GM12874 (cell line): ENCODE measurements at regions not wholly inside any gene's neighbourhood (a gene's known extent, or its start where the extent isn't known, plus 50 kb on each side); places are given as distances from the start of the nearest gene placed in this dataset.

Experiments used
- TF ChIP-seq, protein P1 (sequence below): IDR thresholded peaks from 2 replicates; pipeline ENCODE4 v1.5.1; 2011; ENCODE audit warnings: low read depth, mild to moderate bottlenecking, control low read depth, low read length, moderate library complexity; ENCODE audit not compliant: insufficient read depth

DNA sequence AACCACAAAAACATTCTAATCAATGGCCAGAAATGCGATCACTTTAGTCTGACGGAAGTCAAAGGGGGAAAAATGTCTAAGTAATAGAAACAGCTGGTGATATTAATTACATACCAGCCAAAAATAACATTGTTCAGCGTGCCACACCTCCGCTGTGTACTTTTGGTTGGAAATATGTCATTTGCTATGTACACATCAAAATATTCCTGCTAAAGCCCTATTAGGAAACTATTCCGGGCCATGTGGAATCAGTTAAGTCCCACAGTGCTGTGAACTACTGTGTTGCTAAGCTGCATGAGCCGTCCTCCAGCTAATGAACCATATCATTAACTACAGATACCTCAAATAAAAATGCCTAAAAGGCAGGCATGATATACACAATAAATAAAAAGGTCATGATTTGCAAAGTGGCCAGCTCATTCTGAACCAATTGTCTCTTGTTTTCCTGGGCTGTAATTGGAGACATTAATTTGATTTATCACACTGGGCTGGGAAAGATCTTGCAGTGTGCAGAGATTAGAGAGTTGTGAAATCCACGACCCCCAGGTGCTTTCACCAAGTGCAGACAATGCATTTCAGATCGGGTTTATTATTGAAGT lies 200.5 kb upstream of the LRTM1 start:
- TF ChIP-seq, protein P1, sequence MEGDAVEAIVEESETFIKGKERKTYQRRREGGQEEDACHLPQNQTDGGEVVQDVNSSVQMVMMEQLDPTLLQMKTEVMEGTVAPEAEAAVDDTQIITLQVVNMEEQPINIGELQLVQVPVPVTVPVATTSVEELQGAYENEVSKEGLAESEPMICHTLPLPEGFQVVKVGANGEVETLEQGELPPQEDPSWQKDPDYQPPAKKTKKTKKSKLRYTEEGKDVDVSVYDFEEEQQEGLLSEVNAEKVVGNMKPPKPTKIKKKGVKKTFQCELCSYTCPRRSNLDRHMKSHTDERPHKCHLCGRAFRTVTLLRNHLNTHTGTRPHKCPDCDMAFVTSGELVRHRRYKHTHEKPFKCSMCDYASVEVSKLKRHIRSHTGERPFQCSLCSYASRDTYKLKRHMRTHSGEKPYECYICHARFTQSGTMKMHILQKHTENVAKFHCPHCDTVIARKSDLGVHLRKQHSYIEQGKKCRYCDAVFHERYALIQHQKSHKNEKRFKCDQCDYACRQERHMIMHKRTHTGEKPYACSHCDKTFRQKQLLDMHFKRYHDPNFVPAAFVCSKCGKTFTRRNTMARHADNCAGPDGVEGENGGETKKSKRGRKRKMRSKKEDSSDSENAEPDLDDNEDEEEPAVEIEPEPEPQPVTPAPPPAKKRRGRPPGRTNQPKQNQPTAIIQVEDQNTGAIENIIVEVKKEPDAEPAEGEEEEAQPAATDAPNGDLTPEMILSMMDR = no peak

DNA sequence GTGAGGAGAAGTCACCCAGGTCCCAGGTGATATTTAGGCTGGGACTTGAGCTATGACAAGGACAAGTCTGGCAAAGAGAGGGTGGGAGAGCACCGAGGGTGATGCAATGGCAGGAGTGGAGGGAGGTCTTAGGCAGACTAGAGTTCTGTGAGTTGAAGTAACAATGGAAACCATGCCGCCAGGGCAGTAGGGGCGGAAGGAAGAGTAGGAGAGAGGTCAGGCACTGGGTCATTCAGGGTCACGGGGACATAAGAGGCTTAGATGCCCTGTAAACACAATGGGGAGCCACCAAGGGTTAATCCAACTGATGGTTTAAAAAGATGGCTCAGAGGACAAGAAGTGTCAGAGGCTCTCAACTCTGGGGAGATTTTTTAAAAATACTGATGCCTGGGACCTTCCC lies 199.7 kb upstream of the LRTM1 start:
- TF ChIP-seq, protein P1 = no peak

GRCh38 chr3:55124371-55124770 lies 196.5 kb upstream of the LRTM1 start:
- TF ChIP-seq, protein P1 = no peak
